EL (cell line): ENCODE measurements at regions not wholly inside any gene's neighbourhood (a gene's known extent, or its start where the extent isn't known, plus 50 kb on each side); places are given as distances from the start of the nearest gene placed in this dataset.

ENCODE experiments used
- DNase-seq: peaks from one replicate; pipeline ENCODE4 v3.0.0-alpha.2; 2016

GRCh38 chr15:35777061-35777460, 231.1 kb upstream of the DPH6 start:
- DNase-seq = no peak

DNA sequence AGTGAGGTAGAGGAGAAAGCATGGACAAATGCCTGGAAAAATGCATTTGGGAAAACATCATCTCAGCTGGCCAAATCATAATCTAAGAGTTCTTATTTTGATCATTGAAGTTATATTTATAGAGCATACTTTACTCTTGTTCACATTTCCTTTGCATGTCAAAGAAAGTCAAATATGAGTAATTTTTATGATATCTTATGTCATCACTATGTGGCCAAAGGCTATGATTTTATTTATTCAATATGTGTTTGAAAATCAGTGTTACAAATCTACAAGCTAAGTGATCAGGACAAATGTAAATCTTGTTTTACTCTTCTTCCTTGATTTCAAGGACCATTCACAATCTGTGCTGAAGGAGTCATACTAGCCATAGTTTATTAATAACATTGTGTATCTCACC, 237.2 kb upstream of the DPH6 start:
- DNase-seq = peak; percentile 1

- no peak for DNase-seq
Observed at GRCh38 chr15:35784745-35785144, 238.8 kb upstream of the DPH6 start.

GRCh38 chr15:35810007-35810406, 264.0 kb upstream of the DPH6 start:
- DNase-seq = no peak

- DNase-seq = no peak
Observed at GRCh38 chr15:35813573-35813972, 267.6 kb upstream of the DPH6 start.

DNA sequence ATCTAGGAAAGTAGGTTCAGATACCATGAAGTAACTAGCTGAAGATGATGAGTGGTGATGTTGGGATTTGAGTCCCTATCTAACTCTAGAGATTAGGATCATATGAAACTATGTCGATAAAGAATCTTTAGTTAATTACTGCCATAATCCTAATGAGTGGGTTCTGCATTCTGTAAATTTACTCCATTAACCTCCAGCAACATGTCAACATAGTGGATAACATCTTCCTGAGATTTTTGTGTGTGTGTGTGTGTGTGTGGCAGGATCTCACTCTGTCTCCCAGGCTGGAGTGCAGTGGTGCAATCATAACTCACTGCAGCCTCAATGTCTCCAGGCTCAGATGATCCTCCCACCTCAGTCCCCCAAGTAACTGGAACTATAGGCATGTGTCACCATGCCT, 272.9 kb upstream of the DPH6 start:
- DNase-seq = no peak

- no peak for DNase-seq
Observed at GRCh38 chr15:35822153-35822552, 276.2 kb upstream of the DPH6 start.

DNA sequence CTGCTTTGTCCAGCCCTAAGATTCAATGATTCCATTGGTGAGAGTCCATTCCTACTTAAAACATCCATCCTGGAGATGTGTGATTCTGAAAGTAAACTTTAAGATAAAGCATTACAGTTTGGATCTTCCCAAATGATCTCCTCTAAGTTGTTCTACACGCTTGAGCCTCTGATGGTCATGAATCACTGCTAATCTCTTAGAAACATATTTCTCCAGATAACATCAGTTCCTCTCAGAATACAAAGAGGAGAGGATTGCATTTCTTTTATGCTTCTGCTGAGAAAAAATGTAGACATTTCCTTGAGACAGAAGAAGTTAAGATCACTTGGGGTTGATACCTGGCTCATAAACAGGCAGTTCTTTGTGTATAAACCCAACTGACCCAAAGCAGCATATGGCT, 281.2 kb upstream of the DPH6 start:
- DNase-seq = peak; percentile 21

DNA sequence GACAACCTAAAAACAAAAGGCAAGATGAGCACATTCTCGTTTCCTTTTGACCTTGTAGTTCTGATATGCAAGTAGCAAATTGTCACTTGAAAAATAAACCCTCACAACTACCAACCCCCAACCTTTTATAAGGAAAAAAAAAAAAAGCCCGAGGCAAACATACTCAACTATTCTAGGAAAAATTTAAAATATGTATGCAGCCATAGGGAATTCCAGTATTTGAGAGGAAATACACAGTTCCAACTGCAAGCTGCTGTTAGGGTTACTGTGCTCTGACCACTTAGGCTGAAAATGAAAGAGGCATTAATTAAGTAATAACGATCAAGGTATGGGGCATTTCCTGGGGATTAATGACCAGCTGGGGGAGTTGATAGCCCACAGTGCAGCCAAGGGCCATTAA, 281.9 kb upstream of the DPH6 start:
- DNase-seq = peak; percentile 13

DNA sequence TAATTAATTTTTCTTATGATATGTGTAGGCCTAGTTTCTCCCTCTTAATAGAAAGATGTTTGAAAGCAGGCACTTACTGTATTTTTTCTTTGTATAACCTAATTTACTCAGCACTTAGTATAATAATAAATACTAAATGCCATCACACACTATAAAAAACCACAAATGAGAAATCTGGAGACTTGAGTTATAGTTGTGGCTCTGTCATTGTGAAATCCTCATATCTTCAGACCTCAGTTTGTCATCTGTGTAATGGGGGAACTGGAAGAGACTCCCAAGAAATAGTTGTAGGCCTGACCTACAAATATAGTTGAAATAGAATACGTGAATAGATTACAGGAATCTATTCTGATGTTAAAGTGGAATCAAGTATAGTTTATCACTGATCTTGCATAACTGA, 287.6 kb upstream of the DPH6 start:
- no peak for DNase-seq

- no peak for DNase-seq
Observed at GRCh38 chr15:35834216-35834830, 288.4 kb upstream of the DPH6 start.

- no peak for DNase-seq
Observed at GRCh38 chr15:35834866-35835265, 288.9 kb upstream of the DPH6 start.

GRCh38 chr15:35838424-35839111, 292.6 kb upstream of the DPH6 start:
- no peak for DNase-seq

DNA sequence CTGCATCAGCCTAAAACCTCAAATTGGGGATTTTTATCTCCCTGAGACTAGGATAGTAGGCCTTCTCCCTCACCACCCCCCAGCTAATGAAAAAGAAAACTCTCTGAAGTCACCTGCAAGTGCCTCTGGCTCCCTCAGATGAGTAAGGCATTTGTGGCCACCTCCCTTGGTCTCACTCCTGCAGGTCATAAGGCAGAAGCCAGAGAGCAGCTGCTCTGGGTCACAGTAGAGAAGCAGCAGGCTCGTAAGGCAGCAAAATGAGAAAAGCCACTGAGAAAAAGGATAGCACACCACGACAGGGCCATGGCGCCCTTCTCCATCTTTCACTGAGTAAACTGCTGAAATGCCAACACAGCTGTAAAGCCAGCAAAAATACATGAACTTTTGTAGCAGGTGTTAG, 296.7 kb upstream of the DPH6 start:
- no peak for DNase-seq

DNA sequence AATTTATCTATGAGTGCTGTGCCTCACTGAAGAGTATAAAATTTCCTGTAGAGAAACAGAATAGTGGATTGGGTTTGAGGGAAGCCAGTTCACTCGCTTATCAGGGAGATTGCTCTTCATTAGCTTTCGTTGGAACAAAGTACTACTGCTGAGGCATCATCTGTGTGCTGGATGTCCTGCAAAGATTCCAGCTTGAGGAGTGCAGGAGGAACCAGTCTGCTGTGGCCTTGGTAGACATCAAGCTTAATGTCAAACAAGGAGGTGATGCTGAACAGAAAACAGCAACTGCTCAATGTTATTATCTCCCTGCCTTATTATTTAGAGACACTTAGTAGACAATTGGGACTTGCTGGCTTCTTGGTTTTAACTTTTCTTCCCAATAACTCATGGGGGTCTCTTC, 297.5 kb upstream of the DPH6 start:
- no peak for DNase-seq

DNA sequence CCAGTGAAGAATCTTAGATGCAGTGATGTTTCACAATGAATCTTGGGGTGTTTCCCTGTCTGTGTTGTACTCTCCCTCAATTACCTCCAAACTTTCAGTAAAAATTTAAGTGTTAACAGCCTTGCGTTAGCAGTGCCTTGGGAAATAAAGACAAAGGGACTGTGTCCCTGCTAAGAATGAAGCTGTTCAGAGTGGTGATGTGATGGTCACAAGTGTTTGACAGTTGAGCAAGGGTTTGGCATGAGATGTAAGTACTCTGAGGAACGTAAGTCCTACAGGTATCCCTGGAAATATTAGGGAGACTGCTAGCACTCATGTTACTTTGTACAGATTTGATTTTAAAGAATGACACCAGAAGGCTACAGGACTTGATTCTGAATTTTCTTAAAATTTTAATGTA, 304.3 kb upstream of the DPH6 start:
- DNase-seq = no peak

- DNase-seq = no peak
Observed at GRCh38 chr15:35851491-35851890, 305.5 kb upstream of the DPH6 start.

DNA sequence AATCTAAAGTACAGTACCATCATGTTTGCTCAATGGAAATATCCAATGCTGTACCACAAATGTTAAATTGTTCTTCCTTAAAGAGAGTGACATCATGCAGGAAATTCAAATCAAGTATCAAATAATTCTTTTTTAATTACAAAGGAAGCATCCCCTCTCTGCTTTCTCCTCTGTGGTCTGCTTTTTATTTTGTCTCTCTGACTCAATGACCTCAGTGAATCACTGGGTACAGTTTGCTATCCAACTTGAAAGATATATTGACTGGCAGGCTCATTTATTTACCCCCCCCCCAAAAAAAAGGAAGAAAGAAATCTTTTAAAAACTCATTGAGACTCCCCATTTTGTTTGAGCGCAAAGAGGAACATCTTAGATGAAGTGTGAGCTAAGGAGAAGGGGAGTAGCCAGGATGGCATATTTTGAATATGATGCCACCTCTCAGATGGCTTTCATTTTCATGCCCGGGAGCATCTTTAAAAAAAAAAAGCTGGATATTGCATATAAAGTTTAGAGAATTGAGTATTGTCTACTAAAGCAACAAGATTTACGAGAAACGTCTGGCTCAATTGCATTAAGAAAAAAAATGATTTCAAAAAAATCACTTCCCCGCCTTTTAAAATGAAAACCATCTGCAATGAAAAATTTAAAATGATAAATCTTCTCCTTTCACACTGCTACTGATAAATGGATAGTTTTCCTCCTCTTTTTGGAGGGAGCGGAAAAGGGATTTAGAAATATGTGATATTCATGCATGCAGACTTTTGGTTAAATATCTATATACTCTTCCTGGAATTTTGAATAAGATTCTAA, 307.1 kb upstream of the DPH6 start:
- DNase-seq = no peak

- no peak for DNase-seq
Observed at GRCh38 chr15:35854316-35854715, 308.4 kb upstream of the DPH6 start.

DNA sequence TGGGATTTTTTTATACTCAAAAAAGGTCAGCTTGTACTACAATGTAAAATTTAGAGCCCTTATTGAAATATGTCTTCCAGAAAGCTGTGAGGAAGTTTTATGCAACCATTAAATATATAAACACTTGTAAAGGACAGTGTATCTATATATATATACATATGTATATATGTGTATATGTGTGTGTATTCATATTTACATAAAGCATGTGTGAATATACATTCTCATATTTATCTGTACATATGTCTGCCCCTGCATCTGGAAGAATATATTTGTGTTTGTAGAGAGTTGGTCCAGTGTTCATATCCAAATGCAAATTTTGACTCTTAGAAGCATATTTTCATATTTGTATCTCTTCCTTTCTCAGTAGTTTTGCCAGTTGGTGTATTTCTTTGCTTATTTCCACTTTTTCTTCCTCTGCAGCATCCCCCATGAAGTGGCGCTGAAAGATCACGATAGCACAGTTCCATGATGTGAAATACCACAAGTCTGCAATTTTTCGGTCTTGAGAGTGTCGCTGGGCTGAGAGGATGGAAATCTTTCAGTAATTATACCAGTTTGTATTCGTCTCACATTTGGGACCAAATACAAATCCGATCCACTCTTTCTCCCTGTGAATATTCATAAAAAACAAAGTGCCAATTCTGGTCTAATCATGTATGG, 311.7 kb upstream of the DPH6 start:
- DNase-seq = no peak

GRCh38 chr15:35858707-35859106, 312.7 kb upstream of the DPH6 start:
- DNase-seq = no peak

GRCh38 chr15:35863655-35864054, 317.7 kb upstream of the DPH6 start:
- no peak for DNase-seq

- DNase-seq = no peak
Observed at GRCh38 chr15:35867356-35867755, 321.4 kb upstream of the DPH6 start.

GRCh38 chr15:35871282-35871681, 325.3 kb upstream of the DPH6 start:
- DNase-seq = no peak
